Naive thymus-derived CD4-positive, alpha-beta T cell (primary cell): ENCODE measurements at regions not wholly inside any gene's neighbourhood (a gene's known extent, or its start where the extent isn't known, plus 50 kb on each side); places are given as distances from the start of the nearest gene placed in this dataset.

Source experiments
- ATAC-seq: fragments of 150-1000 bp; cut with Tn5 transposase; 2 replicates; pipeline ENCODE4 v1.10.0; 2021; ENCODE audit warnings: mild to moderate bottlenecking, moderate library complexity
- CTCF ChIA-PET: fragments of 350-600 bp; sonication (Branson Sonifier 250); formaldehyde crosslinking; loops from one replicate; lab custom pipeline; 2021; ENCODE audit warnings: antibody characterized with exemption; lab: Charles Lee
- POLR2A ChIA-PET: fragments of 350-600 bp; sonication (Branson Sonifier 250); formaldehyde crosslinking; loops from one replicate; lab custom pipeline; 2021; ENCODE audit warnings: antibody characterized with exemption, inconsistent platforms; lab: Charles Lee
- DNase-seq, 9 donors: peaks; one replicate each; pipeline versions ENCODE4 v3.0.0 to v3.0.0-alpha.2; 2020 to 2022; ENCODE audit warnings: mixed read lengths in 1 of 9
- H3K27ac ChIP-seq: one replicate; pipeline ENCODE4 v1.7.0; 2013; ENCODE audit warnings: mild to moderate bottlenecking, low read depth, low read length, moderate library complexity
- H3K27me3 ChIP-seq, 2 donors: one replicate each; pipeline ENCODE4 v1.7.0; 2013; ENCODE audit warnings: low read length in 2 of 2, mild to moderate bottlenecking in 2 of 2, moderate library complexity in 2 of 2; ENCODE audit not compliant: control insufficient read depth in 2 of 2, insufficient read depth in 2 of 2
- H3K36me3 ChIP-seq, 3 experiments: 1 replicate in 2 of 3; 2 replicates in 1 of 3; pipeline ENCODE4 v1.7.0; 2013; ENCODE audit warnings: low read length in 3 of 3, mild to moderate bottlenecking in 3 of 3, moderate library complexity in 1 of 3; ENCODE audit not compliant: insufficient read depth in 3 of 3, control insufficient read depth in 2 of 3
- H3K4me1 ChIP-seq, 2 donors: one replicate each; pipeline ENCODE4 v1.7.0; 2013; ENCODE audit warnings: low read length in 2 of 2, mild to moderate bottlenecking in 2 of 2, moderate library complexity in 1 of 2; ENCODE audit not compliant: control insufficient read depth in 2 of 2, insufficient read depth in 2 of 2
- H3K4me3 ChIP-seq: 2 replicates; pipeline ENCODE4 v1.7.0; 2013; ENCODE audit warnings: mild to moderate bottlenecking, low read length
- H3K9me3 ChIP-seq, 3 experiments: 1 replicate in 2 of 3; 2 replicates in 1 of 3; pipeline ENCODE4 v1.7.0; 2013; ENCODE audit warnings: low read length in 3 of 3; ENCODE audit not compliant: control insufficient read depth in 2 of 3
- H3K27ac Mint-ChIP-seq, 9 donors: one replicate each; pipeline ENCODE4 v1.8.0; 2020 to 2022; ENCODE audit warnings: mixed read lengths in 9 of 9, mild to moderate bottlenecking in 8 of 9, moderate library complexity in 5 of 9, inconsistent platforms in 2 of 9
- H3K27me3 Mint-ChIP-seq, 5 donors: one replicate each; pipeline ENCODE4 v1.8.0; 2021 to 2022; ENCODE audit warnings: mixed read lengths in 5 of 5, mild to moderate bottlenecking in 1 of 5
- H3K36me3 Mint-ChIP-seq, 5 donors: one replicate each; pipeline ENCODE4 v1.8.0; 2020 to 2022; ENCODE audit warnings: mixed read lengths in 5 of 5, mild to moderate bottlenecking in 3 of 5, inconsistent platforms in 1 of 5
- H3K4me1 Mint-ChIP-seq, 7 donors: one replicate each; pipeline ENCODE4 v1.8.0; 2020 to 2022; ENCODE audit warnings: mixed read lengths in 7 of 7, mild to moderate bottlenecking in 3 of 7, inconsistent platforms in 1 of 7
- H3K4me3 Mint-ChIP-seq, 10 donors: one replicate each; pipeline ENCODE4 v1.8.0; 2020 to 2022; ENCODE audit warnings: mild to moderate bottlenecking in 10 of 10, mixed read lengths in 10 of 10, moderate library complexity in 6 of 10, inconsistent platforms in 2 of 10
- H3K9me3 Mint-ChIP-seq, 11 donors: one replicate each; pipeline ENCODE4 v1.8.0; 2020 to 2022; ENCODE audit warnings: mixed read lengths in 11 of 11, mild to moderate bottlenecking in 4 of 11, inconsistent platforms in 1 of 11, moderate library complexity in 1 of 11
- intact Hi-C, 2 donors: fragments of 100-400 bp; cut with micrococcal nuclease; formaldehyde crosslinking; loops; one replicate each; pipeline ENCODE4 v1.15.1; 2023

GRCh38 chr13:56020425-56020824 is 1120.3 kb upstream of the PRR20A start:
- POLR2A ChIA-PET: no interaction called here
- intact Hi-C loops: no loop called here
- H3K4me1 Mint-ChIP-seq: peaks cover 0 to 1% (median 0%) of the 10 kb centered on the region in 7 donors
- Histone ChIP-seq H3K36me3 (no peaks in the 10 kb centered on the region), H3K27me3 (no peaks in the 10 kb centered on the region), H3K9me3 (peaks cover 0 to 3% (median 0%) of the 10 kb centered on the region in 3 experiments), H3K4me3 (no peak overlapping the region), H3K4me1 (no peaks in the 10 kb centered on the region), H3K27ac (no peak overlapping the region)
- no peaks in the 10 kb centered on the region for H3K36me3 Mint-ChIP-seq
- H3K9me3 Mint-ChIP-seq: peaks cover 5 to 36% (median 14%) of the 10 kb centered on the region in 11 donors
- DNase-seq: no peak
- no peak overlapping the region for H3K27ac Mint-ChIP-seq
- ATAC-seq: no peak
- CTCF ChIA-PET: no interaction called here
- no peak overlapping the region for H3K4me3 Mint-ChIP-seq
- no peaks in the 10 kb centered on the region for H3K27me3 Mint-ChIP-seq

DNA sequence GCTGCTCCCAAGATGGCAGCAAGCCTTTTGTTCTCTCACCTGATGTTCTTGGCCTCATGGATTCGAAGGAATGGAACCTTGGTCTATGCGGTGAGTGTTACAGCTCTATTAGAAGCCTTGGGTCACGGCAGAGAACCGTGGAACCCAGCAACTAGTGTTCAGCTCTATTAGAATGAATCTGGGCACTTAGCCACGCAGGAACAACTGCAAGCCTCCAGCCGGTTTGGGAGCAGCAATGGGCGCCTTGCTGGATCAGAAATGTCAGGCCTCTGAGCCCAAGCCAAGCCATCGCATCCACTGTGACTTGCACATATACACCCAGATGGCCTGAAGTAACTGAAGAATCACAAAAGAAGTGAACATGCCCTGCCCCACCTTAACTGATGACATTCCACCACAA is 1100.7 kb upstream of the PRR20A start:
- intact Hi-C loops: no loop called here
- DNase-seq (no peak), ATAC-seq (no peak)
- Mint-ChIP-seq H3K9me3 (peaks cover 4 to 43% (median 19%) of the 10 kb centered on the region in 11 donors), H3K27ac (no peak overlapping the region), H3K36me3 (peaks cover 0 to 9% (median 0%) of the 10 kb centered on the region in 5 donors), H3K4me3 (no peak overlapping the region), H3K27me3 (no peaks in the 10 kb centered on the region), H3K4me1 (no peaks in the 10 kb centered on the region)
- no peak overlapping the region for H3K27ac ChIP-seq
- CTCF ChIA-PET: no interaction called here
- H3K27me3 ChIP-seq: no peaks in the 10 kb centered on the region
- H3K9me3 ChIP-seq: no peaks in the 10 kb centered on the region
- H3K36me3 ChIP-seq: no peaks in the 10 kb centered on the region
- POLR2A ChIA-PET: no interaction called here
- no peaks in the 10 kb centered on the region for H3K4me1 ChIP-seq
- no peak overlapping the region for H3K4me3 ChIP-seq

DNA sequence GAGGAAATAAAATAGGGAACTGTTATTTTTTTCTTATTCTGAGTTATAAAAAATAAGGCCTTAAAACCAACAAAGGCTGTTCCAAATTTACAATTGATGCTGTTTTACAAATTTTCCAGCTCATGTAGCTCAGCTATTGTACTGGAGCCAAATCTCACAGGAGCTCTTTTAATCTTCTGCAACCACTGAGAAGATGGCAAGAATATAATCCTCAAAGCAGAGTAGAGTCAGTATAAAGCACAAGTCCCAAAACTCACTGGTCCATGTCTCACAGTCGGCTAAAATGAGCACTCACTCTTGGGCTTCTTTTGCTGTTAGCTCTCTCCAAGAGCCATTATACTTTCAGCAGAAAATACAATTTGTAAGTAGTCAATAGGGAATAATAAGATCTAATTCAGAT is 1074.4 kb upstream of the PRR20A start:
- Histone ChIP-seq H3K27ac (no peak overlapping the region), H3K36me3 (no peaks in the 10 kb centered on the region), H3K4me1 (no peaks in the 10 kb centered on the region), H3K27me3 (no peaks in the 10 kb centered on the region), H3K4me3 (no peak overlapping the region), H3K9me3 (no peaks in the 10 kb centered on the region)
- no peak for DNase-seq
- intact Hi-C loops: no loop called here
- CTCF ChIA-PET: no interaction called here
- POLR2A ChIA-PET: no interaction called here
- Mint-ChIP-seq H3K27me3 (no peaks in the 10 kb centered on the region), H3K4me3 (no peak overlapping the region), H3K4me1 (no peaks in the 10 kb centered on the region), H3K27ac (no peak overlapping the region), H3K9me3 (peaks cover 0 to 13% (median 5%) of the 10 kb centered on the region in 11 donors), H3K36me3 (no peaks in the 10 kb centered on the region)
- ATAC-seq: no peak

DNA sequence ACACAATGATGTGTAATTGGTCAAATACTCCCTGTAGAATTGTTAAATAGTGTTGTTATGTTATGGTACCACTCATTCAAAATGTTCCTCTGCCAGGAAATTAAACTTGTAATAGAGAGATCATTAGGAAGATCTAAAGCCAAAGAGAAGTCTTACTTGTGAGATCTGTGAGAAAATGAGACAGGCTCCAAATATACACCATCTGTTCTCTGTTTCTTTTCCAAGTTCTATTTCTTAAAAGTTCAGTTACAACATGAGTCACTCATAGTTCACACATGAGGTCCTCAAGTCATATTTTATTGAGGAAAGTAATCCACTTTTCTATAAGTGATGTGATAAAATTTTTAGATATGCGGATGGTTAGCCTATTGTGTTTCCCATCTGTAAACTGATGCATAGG is 1038.1 kb upstream of the PRR20A start:
- Histone ChIP-seq H3K36me3 (no peaks in the 10 kb centered on the region), H3K4me1 (no peaks in the 10 kb centered on the region), H3K27me3 (no peaks in the 10 kb centered on the region), H3K27ac (no peak overlapping the region), H3K4me3 (no peak overlapping the region), H3K9me3 (peaks cover 0 to 4% (median 0%) of the 10 kb centered on the region in 3 experiments)
- intact Hi-C loops: no loop called here
- H3K27me3 Mint-ChIP-seq: no peaks in the 10 kb centered on the region
- ATAC-seq: no peak
- POLR2A ChIA-PET: no interaction called here
- no peak overlapping the region for H3K4me3 Mint-ChIP-seq
- H3K4me1 Mint-ChIP-seq: no peaks in the 10 kb centered on the region
- DNase-seq: no peak
- peaks cover 0 to 28% (median 11%) of the 10 kb centered on the region in 11 donors for H3K9me3 Mint-ChIP-seq
- H3K36me3 Mint-ChIP-seq: peaks cover 0 to 9% (median 0%) of the 10 kb centered on the region in 5 donors
- CTCF ChIA-PET: no interaction called here
- H3K27ac Mint-ChIP-seq: no peak overlapping the region

DNA sequence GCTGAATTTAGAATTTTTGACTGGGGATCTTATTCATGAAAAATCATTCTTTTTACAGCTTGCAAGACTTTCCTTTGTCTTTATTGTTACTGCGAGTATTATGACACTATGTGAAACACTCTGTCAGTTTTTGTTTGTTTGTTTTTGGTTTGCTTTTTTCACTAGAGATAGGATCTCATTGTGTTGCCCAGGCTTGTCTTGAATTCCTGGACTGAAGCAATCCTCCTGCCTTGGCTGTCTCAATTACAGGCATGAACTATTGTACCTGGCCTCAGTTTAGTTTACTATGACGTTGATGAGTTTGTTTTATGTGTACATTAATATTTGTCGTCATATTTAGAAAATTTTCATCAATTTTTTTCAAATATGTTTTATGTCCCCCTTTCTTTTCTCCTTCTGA is 1030.0 kb upstream of the PRR20A start:
- Mint-ChIP-seq H3K4me3 (no peak overlapping the region), H3K27me3 (no peaks in the 10 kb centered on the region), H3K27ac (no peak overlapping the region), H3K9me3 (peaks cover 7 to 29% (median 20%) of the 10 kb centered on the region in 11 donors), H3K4me1 (no peaks in the 10 kb centered on the region), H3K36me3 (peaks cover 0 to 6% (median 0%) of the 10 kb centered on the region in 5 donors)
- DNase-seq (no peak), ATAC-seq (no peak)
- ChIA-PET CTCF (no interaction called here), POLR2A (no interaction called here)
- Histone ChIP-seq H3K9me3 (no peaks in the 10 kb centered on the region), H3K27me3 (no peaks in the 10 kb centered on the region), H3K4me1 (no peaks in the 10 kb centered on the region), H3K27ac (no peak overlapping the region), H3K36me3 (no peaks in the 10 kb centered on the region), H3K4me3 (no peak overlapping the region)
- intact Hi-C loops: no loop called here

- no peak for DNase-seq
- Histone ChIP-seq H3K27me3 (no peaks in the 10 kb centered on the region), H3K27ac (no peak overlapping the region), H3K9me3 (no peaks in the 10 kb centered on the region), H3K4me1 (no peaks in the 10 kb centered on the region), H3K36me3 (no peaks in the 10 kb centered on the region), H3K4me3 (no peak overlapping the region)
- intact Hi-C loops: no loop called here
- Mint-ChIP-seq H3K4me3 (no peak overlapping the region), H3K27ac (no peak overlapping the region), H3K9me3 (peaks cover 0 to 28% (median 6%) of the 10 kb centered on the region in 11 donors), H3K36me3 (no peaks in the 10 kb centered on the region), H3K4me1 (no peaks in the 10 kb centered on the region), H3K27me3 (no peaks in the 10 kb centered on the region)
- ATAC-seq: no peak
- ChIA-PET CTCF (no interaction called here), POLR2A (no interaction called here)
These were observed 1006.2 kb upstream of the PRR20A start for GRCh38 chr13:56134524-56134923.

DNA sequence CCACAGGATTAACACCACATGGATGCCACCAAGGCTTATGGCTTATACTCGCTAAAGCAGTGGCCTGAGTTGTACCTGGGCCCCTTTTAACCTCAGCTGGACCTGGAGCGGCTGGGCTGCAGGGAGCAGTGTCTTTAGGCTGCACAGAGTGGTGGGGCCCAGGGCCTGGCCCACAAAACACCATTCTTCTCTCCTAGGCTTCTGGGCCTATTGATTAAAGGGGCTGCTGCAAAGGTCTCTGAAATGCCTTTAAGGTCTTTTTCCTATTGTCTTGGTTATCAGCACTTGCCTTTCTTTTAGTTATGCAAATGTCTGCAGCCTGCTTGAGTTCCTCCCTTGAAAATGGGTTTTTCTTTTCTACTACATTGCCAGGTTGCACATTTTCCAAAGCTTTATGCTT is 973.9 kb upstream of the PRR20A start:
- Mint-ChIP-seq H3K4me1 (no peaks in the 10 kb centered on the region), H3K27ac (no peak overlapping the region), H3K4me3 (no peak overlapping the region), H3K36me3 (no peaks in the 10 kb centered on the region), H3K27me3 (no peaks in the 10 kb centered on the region), H3K9me3 (peaks cover 0 to 25% (median 6%) of the 10 kb centered on the region in 11 donors)
- Histone ChIP-seq H3K36me3 (no peaks in the 10 kb centered on the region), H3K27ac (no peak overlapping the region), H3K9me3 (no peaks in the 10 kb centered on the region), H3K27me3 (no peaks in the 10 kb centered on the region), H3K4me1 (no peaks in the 10 kb centered on the region), H3K4me3 (no peak overlapping the region)
- ChIA-PET POLR2A (no interaction called here), CTCF (no interaction called here)
- intact Hi-C loops: no loop called here
- ATAC-seq: no peak
- DNase-seq: no peak
